ENCODE measurements at regions not wholly inside any gene's neighbourhood (a gene's known extent, or its start where the extent isn't known, plus 50 kb on each side); places are given as distances from the start of the nearest gene placed in this dataset.

DNA sequence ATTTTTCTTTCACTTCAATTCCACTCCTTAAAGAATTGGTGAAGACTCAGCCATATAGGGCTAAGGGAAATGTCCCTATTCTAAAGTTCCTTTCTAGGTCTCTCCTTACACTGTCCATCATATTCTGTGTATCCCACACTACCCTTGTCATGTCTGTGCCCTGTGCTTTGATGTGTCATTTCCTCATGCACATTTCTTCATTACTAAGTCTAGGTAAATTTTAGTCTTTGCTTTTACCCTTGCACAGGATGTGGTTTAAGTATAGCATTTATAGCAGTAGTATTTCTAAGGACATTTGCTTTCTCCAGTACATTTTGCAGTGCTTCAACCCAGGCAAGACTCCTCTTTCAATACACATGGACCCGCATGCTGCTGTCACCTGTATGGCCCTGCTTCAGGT lies 221.5 kb upstream of the ACVR2A start:
- TF ChIP-seq, protein P1, sequence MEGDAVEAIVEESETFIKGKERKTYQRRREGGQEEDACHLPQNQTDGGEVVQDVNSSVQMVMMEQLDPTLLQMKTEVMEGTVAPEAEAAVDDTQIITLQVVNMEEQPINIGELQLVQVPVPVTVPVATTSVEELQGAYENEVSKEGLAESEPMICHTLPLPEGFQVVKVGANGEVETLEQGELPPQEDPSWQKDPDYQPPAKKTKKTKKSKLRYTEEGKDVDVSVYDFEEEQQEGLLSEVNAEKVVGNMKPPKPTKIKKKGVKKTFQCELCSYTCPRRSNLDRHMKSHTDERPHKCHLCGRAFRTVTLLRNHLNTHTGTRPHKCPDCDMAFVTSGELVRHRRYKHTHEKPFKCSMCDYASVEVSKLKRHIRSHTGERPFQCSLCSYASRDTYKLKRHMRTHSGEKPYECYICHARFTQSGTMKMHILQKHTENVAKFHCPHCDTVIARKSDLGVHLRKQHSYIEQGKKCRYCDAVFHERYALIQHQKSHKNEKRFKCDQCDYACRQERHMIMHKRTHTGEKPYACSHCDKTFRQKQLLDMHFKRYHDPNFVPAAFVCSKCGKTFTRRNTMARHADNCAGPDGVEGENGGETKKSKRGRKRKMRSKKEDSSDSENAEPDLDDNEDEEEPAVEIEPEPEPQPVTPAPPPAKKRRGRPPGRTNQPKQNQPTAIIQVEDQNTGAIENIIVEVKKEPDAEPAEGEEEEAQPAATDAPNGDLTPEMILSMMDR (IDR thresholded peaks at IDR 0.05; ENCODE audit: unreplicated experiment), result no peak
- Mint-ChIP-seq H3K9me3 (ENCODE audit: low read depth) (no peaks in the 10 kb centered on the region), H3K4me3 (ENCODE audit: low read depth) (no peak overlapping the region), H3K27ac (no peak overlapping the region), H3K36me3 (ENCODE audit: insufficient read depth) (no peaks in the 10 kb centered on the region), H3K27me3 (peaks cover 7% of the 10 kb centered on the region), H3K4me1 (ENCODE audit: low read depth) (no peaks in the 10 kb centered on the region)
- no peak for DNase-seq (ENCODE audit: low spot score, unreplicated experiment)

DNA sequence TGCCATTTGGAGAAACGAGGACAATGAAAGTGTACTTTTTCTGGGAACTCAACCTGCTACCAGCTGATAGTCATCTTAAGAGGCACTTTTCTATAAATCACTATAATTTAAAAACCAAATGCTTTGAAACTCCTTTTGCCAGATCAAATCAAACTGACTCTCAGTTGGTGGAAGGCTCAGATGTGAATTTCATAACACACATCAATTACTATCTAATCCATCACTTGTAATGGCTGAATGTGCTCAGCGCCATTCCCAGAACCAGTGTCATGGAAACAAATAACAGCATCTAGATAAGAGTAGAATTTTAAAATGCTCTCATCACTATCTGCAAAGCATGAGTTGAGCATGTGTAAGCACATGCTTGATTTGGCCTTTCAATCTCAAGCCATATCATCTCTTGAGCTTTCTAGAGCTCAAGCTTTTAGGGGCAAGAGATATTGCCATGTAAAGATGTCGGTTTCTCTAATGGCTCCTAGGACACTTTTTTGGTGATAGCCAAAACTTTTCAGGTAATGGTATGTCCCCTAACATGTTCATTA lies 223.1 kb upstream of the ACVR2A start:
- no peak overlapping the region for H3K4me3 Mint-ChIP-seq (ENCODE audit: low read depth)
- peaks cover 10% of the 10 kb centered on the region for H3K27me3 Mint-ChIP-seq
- DNase-seq (ENCODE audit: low spot score, unreplicated experiment), result no peak
- TF ChIP-seq, protein P1 (IDR thresholded peaks at IDR 0.05; ENCODE audit: unreplicated experiment), result no peak
- no peaks in the 10 kb centered on the region for H3K36me3 Mint-ChIP-seq (ENCODE audit: insufficient read depth)
- peaks cover 5% of the 10 kb centered on the region for H3K4me1 Mint-ChIP-seq (ENCODE audit: low read depth)
- no peaks in the 10 kb centered on the region for H3K9me3 Mint-ChIP-seq (ENCODE audit: low read depth)
- H3K27ac Mint-ChIP-seq, result no peak overlapping the region

DNA sequence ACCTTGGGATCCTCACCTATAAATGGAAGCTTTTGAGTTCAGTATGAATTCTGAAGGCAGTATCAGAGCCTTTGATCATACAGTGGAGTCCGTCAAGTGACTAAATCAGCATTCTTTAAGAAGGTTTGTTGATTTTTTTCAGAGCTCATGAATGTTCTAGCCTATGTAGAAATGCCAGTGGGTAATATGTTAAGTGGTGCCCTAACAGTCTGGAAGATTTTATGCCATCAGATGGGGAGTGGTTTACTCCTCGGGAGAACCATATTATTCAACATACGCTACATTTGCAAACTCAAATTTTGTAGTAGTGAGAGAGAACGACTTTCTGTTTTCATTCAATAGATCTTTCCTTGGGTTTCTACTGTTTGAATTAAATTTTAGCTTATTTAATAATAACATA lies 225.0 kb upstream of the ACVR2A start:
- no peaks in the 10 kb centered on the region for H3K36me3 Mint-ChIP-seq (ENCODE audit: insufficient read depth)
- peaks cover 23% of the 10 kb centered on the region for H3K4me1 Mint-ChIP-seq (ENCODE audit: low read depth)
- DNase-seq (ENCODE audit: low spot score, unreplicated experiment), result no peak
- H3K27ac Mint-ChIP-seq, result no peak overlapping the region
- TF ChIP-seq, protein P1 (IDR thresholded peaks at IDR 0.05; ENCODE audit: unreplicated experiment), result no peak
- no peak overlapping the region for H3K4me3 Mint-ChIP-seq (ENCODE audit: low read depth)
- H3K9me3 Mint-ChIP-seq (ENCODE audit: low read depth), result no peaks in the 10 kb centered on the region
- H3K27me3 Mint-ChIP-seq, result peaks cover 10% of the 10 kb centered on the region

- H3K9me3 Mint-ChIP-seq (ENCODE audit: low read depth), result no peaks in the 10 kb centered on the region
- no peak for DNase-seq (ENCODE audit: low spot score, unreplicated experiment)
- H3K27me3 Mint-ChIP-seq, result peaks cover 6% of the 10 kb centered on the region
- no peaks in the 10 kb centered on the region for H3K36me3 Mint-ChIP-seq (ENCODE audit: insufficient read depth)
- H3K27ac Mint-ChIP-seq, result no peak overlapping the region
- H3K4me3 Mint-ChIP-seq (ENCODE audit: low read depth), result no peak overlapping the region
- TF ChIP-seq, protein P1 (IDR thresholded peaks at IDR 0.05; ENCODE audit: unreplicated experiment), result no peak
- H3K4me1 Mint-ChIP-seq (ENCODE audit: low read depth), result peaks cover 34% of the 10 kb centered on the region
Measured at GRCh38 chr2:147615726-147616125, 229.1 kb upstream of the ACVR2A start.

- Mint-ChIP-seq H3K4me1 (ENCODE audit: low read depth) (peaks cover 37% of the 10 kb centered on the region), H3K4me3 (ENCODE audit: low read depth) (no peak overlapping the region), H3K36me3 (ENCODE audit: insufficient read depth) (no peaks in the 10 kb centered on the region), H3K9me3 (ENCODE audit: low read depth) (no peaks in the 10 kb centered on the region), H3K27me3 (peaks cover 6% of the 10 kb centered on the region), H3K27ac (no peak overlapping the region)
- TF ChIP-seq, protein P1 (IDR thresholded peaks at IDR 0.05; ENCODE audit: unreplicated experiment), result no peak
- no peak for DNase-seq (ENCODE audit: low spot score, unreplicated experiment)
Measured at GRCh38 chr2:147614979-147615470, 229.8 kb upstream of the ACVR2A start.

Measured in progenitor cell of endocrine pancreas (in vitro differentiated cells).